ENCODE measurements at regions not wholly inside any gene's neighbourhood (a gene's known extent, or its start where the extent isn't known, plus 50 kb on each side); places are given as distances from the start of the nearest gene placed in this dataset.

DNA sequence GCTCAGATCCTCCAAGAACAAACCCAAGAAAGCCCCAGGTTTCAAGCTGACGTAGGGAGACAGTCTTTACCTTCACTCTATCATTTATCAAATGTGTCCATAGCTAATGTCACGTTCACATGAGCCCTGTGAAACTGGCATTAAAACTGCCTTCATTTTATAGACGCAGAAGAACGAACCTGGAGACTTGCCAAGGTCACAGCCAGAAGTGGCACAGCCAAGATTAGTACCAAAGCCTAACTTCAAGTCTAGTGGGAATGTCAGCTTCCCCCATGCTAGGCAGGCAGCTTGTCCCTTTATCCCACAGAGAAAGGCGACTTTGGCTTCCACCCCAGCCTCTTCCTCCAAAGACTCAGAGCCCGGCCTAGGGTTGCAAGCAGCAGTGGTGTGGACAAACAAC lies 517.2 kb downstream of the SHQ1 start:
- H3K4me3 ChIP-seq (ENCODE audit: low read depth, low read length) = no peak overlapping the region
- TF ChIP-seq, protein P1, sequence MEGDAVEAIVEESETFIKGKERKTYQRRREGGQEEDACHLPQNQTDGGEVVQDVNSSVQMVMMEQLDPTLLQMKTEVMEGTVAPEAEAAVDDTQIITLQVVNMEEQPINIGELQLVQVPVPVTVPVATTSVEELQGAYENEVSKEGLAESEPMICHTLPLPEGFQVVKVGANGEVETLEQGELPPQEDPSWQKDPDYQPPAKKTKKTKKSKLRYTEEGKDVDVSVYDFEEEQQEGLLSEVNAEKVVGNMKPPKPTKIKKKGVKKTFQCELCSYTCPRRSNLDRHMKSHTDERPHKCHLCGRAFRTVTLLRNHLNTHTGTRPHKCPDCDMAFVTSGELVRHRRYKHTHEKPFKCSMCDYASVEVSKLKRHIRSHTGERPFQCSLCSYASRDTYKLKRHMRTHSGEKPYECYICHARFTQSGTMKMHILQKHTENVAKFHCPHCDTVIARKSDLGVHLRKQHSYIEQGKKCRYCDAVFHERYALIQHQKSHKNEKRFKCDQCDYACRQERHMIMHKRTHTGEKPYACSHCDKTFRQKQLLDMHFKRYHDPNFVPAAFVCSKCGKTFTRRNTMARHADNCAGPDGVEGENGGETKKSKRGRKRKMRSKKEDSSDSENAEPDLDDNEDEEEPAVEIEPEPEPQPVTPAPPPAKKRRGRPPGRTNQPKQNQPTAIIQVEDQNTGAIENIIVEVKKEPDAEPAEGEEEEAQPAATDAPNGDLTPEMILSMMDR (IDR thresholded peaks at IDR 0.05; ENCODE audit: low read depth, low read length, missing control alignments) = no peak
- in situ Hi-C loops (cut with HindIII; ENCODE audit: low sequenced_read_pairs) = no loop called here
- DNase-seq (ENCODE audit: low read depth) = no peak

DNA sequence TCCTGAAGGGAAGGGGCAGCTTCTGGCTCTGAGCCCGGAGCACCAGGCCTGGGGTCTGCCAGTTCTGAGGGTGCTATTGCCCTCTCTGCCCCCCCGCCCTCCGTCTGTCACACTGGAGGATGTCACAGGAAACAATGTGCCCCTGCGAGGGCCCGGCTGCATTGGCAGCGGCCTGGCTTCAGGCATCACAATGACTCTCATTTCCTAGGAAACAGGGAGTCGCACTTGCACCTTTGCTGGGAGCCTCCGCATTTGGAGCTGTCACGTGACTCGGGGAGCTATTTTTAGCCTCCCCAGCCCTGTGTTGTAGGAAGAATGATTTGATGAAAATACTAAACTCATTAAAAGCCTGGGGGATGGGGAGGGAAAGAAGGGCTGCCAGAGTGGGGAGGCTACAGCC lies 518.9 kb downstream of the SHQ1 start:
- TF ChIP-seq, protein P1 (IDR thresholded peaks at IDR 0.05; ENCODE audit: low read depth, low read length, missing control alignments) = no peak
- no peak overlapping the region for H3K4me3 ChIP-seq (ENCODE audit: low read depth, low read length)
- in situ Hi-C loops (cut with HindIII; ENCODE audit: low sequenced_read_pairs) = no loop called here
- DNase-seq (ENCODE audit: low read depth) = no peak

DNA sequence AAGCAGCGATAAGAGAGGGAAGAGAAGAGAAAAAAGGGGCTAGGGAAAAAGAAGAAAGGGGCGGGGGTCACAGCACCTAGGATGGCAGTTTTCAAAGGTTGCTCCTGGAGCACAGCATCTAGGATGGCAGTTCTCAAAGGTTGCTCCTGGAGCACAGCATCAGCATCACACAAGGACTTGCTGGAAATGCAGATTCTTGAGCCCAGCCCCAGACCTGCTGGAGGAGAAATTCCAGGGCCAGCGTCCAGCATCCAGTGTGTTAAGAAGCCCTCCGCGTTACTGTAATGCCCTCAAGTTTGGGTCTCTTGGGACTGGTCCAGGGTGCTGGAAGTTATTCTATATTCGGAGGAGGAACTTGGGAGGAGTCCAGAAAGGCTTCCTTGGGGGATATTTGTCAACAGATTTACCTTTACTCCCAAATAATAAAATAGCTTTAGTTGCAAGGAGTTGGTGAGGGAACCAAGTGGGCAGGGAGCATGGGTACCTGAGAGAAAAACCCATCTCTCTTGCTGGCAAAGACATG lies 519.4 kb downstream of the SHQ1 start:
- in situ Hi-C loops (cut with HindIII; ENCODE audit: low sequenced_read_pairs) = no loop called here
- H3K4me3 ChIP-seq (ENCODE audit: low read depth, low read length) = no peak overlapping the region
- TF ChIP-seq, protein P1 (IDR thresholded peaks at IDR 0.05; ENCODE audit: low read depth, low read length, missing control alignments) = no peak
- no peak for DNase-seq (ENCODE audit: low read depth)

DNA sequence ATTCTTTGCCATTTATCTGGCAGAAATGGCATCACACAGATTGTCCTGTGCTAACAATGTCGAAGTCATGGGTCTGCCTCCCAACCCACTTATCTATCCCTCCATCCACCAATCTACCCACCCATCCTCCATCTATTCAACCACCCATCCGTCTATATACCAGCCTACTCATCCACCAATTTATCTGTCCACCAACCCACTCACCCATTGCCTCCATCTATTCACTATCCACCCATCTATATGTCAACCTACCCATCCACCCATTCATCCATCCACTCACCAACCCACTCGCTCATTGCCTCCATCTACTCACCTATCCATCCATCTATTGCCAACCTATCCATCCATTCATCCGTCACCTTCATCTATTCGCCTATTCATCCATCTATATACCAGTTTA lies 521.2 kb downstream of the SHQ1 start:
- in situ Hi-C loops (cut with HindIII; ENCODE audit: low sequenced_read_pairs) = no loop called here
- TF ChIP-seq, protein P1 (IDR thresholded peaks at IDR 0.05; ENCODE audit: low read depth, low read length, missing control alignments) = no peak
- H3K4me3 ChIP-seq (ENCODE audit: low read depth, low read length) = no peak overlapping the region
- no peak for DNase-seq (ENCODE audit: low read depth)

DNA sequence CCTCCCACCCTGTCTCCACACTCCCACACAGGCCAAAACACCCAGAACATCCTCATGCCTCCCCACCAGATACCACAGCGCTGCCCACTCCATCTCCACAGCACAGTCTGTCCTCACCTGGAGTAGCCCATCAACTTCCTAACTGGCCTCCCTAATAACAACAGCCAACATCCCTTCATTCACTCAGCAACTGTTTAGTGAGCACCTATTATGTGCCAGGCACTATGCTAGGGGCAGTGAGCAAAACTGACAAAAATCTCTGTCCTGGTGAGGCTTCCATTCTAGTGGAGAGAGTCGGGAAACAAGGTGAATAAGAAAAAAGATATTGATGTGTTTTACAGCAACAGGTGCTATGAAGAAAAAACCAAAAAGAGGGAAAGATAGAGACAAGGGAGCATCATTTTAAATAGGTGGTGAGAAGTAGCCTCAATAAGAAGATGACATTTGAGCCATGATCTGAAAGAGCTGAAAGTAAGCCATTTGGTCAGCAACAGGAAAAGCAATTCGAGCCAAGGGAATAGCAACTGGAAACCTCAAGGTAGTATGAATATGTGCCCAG lies 523.9 kb downstream of the SHQ1 start:
- in situ Hi-C loops (cut with HindIII; ENCODE audit: low sequenced_read_pairs) = no loop called here
- no peak overlapping the region for H3K4me3 ChIP-seq (ENCODE audit: low read depth, low read length)
- TF ChIP-seq, protein P1 (IDR thresholded peaks at IDR 0.05; ENCODE audit: low read depth, low read length, missing control alignments) = no peak
- no peak for DNase-seq (ENCODE audit: low read depth)

DNA sequence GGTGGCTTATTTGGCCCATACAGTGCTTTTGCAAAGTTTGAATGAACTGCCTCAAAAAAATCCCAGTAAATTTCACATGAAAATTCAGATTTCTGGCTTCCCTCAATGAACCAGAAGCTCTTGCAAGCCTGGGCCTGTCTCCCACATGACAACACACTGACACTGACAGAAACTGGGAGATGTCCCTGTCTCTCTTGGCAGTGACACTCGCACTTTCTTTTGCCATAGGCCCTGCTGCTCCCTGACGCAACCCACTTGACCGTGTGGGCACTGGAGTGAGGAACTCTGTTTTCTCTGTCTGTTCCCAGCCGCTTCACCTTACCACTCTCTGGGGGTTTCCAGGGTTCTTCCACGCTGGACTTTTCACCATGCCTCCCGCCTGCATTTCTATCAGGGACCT lies 524.5 kb downstream of the SHQ1 start:
- in situ Hi-C loops (cut with HindIII; ENCODE audit: low sequenced_read_pairs) = no loop called here
- TF ChIP-seq, protein P1 (IDR thresholded peaks at IDR 0.05; ENCODE audit: low read depth, low read length, missing control alignments) = no peak
- H3K4me3 ChIP-seq (ENCODE audit: low read depth, low read length) = no peak overlapping the region
- no peak for DNase-seq (ENCODE audit: low read depth)
